ENCODE measurements at regions not wholly inside any gene's neighbourhood (a gene's known extent, or its start where the extent isn't known, plus 50 kb on each side); places are given as distances from the start of the nearest gene placed in this dataset.

DNA sequence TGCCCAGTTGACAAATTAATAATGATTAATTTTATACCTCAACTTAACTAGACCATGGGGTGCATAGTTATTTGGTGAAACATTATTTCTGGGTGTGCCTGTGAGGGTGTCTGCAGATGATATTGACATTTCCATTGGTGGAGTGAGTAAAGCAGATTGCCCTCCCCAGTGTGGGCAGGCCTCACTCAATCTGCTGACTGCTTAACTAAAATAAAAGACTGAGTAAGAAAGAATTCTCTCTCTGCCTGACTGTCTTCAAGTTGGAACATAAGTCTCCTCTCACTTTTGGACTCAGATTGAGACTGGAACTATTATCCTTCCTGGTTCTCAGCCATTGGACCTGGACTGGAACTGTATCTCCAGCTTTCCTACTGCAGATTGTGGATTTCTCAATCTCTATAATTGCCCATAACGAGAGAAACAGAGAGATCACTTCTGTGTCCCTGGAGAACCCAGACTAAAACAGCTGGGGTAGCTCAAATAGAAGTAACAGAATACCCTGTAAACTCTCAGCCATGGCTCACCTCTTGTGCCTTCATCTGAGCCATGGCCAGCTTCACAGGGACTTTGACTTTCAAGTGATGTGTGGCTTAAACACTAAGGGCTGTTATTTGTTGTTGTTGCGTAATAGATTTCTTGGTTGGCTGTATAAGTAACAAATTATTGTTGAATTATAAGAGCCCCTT is 575.3 kb upstream of the RAB6C start:
- TF ChIP-seq, protein P1, sequence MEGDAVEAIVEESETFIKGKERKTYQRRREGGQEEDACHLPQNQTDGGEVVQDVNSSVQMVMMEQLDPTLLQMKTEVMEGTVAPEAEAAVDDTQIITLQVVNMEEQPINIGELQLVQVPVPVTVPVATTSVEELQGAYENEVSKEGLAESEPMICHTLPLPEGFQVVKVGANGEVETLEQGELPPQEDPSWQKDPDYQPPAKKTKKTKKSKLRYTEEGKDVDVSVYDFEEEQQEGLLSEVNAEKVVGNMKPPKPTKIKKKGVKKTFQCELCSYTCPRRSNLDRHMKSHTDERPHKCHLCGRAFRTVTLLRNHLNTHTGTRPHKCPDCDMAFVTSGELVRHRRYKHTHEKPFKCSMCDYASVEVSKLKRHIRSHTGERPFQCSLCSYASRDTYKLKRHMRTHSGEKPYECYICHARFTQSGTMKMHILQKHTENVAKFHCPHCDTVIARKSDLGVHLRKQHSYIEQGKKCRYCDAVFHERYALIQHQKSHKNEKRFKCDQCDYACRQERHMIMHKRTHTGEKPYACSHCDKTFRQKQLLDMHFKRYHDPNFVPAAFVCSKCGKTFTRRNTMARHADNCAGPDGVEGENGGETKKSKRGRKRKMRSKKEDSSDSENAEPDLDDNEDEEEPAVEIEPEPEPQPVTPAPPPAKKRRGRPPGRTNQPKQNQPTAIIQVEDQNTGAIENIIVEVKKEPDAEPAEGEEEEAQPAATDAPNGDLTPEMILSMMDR (IDR thresholded peaks at IDR 0.05) = no peak
- TF ChIP-seq POLR2A (IDR thresholded peaks at IDR 0.05) = no peak
- no peak for TF ChIP-seq EP300 (IDR thresholded peaks at IDR 0.05)
